Heart left ventricle (tissue), 13 donors: ENCODE measurements at regions not wholly inside any gene's neighbourhood (a gene's known extent, or its start where the extent isn't known, plus 50 kb on each side); places are given as distances from the start of the nearest gene placed in this dataset.

Source experiments
- POLR2A ChIP-seq, 2 donors: fragments of 450-650 bp; IDR thresholded peaks; one replicate each; pipeline ENCODE4 v1.6.1; 2017; ENCODE audit warnings: antibody characterized with exemption in 2 of 2, mild to moderate bottlenecking in 2 of 2, moderate library complexity in 2 of 2
- TF ChIP-seq, protein P1 (sequence below), 12 donors: fragments of 200-600 bp; sonication (generic) in 4 of 12; IDR thresholded peaks; one replicate each; pipeline versions ENCODE4 v1.5.0 to v1.8.0; 2018 to 2022; ENCODE audit warnings: antibody characterized with exemption in 12 of 12, mild to moderate bottlenecking in 5 of 12
- donor health status: ischemic (EF 13 %, LVEDD 7.1; RV severe dilation, severe dysfunction).
- donor health status: DM: no; HTN: yes; CAD: no.
- donor health status: DM: no; HTN: no; CAD: no.
- donor health status: ischemic (EF 25% LVEDD 6.9; RV normal size, moderate dysfunction).
- donor health status: ischemic (EF 25% LVEDD 5.7; RV mildly dilated, moderate dysfunction).
- donor health status: ischemic (EF 35%, LVEDD 5.7; RV mildly dilated, moderate dysfunction).
- donor health status: nonischemic (EF 11% LVEDD 7.7; RV severe dilation, severe dysfunction).
- donor health status: DM: yes; HTN: yes; CAD: no.
- donor health status: PGD.
- donor health status: ischemic (EF 29% LVEDD 5.4; RV normal size, mild dysfunction).
- donor health status: nonischemic (EF 23%, LVEDD 6.1; RV moderate dilation, normal function).

DNA sequence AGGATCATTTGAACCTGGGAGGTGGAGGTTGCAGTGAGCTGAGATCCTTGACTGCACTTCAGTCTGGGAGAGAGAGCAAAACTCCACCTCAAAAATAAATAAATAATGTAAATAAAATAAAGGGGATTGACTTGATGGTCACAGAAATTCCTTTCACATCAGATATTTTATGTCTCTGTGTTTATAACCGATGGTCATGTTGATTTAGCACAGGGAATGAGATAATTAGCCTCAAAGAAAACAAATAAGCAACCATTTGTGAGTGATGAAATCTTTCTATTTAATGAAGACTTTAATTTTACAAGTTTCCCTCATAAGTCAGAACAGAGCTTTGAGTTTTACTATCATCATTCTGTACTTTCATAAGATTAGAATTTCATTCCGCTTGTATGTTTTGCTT, 64.8 kb upstream of the NUPR2 start:
- TF ChIP-seq, protein P1, sequence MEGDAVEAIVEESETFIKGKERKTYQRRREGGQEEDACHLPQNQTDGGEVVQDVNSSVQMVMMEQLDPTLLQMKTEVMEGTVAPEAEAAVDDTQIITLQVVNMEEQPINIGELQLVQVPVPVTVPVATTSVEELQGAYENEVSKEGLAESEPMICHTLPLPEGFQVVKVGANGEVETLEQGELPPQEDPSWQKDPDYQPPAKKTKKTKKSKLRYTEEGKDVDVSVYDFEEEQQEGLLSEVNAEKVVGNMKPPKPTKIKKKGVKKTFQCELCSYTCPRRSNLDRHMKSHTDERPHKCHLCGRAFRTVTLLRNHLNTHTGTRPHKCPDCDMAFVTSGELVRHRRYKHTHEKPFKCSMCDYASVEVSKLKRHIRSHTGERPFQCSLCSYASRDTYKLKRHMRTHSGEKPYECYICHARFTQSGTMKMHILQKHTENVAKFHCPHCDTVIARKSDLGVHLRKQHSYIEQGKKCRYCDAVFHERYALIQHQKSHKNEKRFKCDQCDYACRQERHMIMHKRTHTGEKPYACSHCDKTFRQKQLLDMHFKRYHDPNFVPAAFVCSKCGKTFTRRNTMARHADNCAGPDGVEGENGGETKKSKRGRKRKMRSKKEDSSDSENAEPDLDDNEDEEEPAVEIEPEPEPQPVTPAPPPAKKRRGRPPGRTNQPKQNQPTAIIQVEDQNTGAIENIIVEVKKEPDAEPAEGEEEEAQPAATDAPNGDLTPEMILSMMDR (IDR thresholded peaks at IDR 0.05), result no peak
- TF ChIP-seq POLR2A (IDR thresholded peaks at IDR 0.05), result no peak
